Osteoblast (primary cell): ENCODE measurements at regions not wholly inside any gene's neighbourhood (a gene's known extent, or its start where the extent isn't known, plus 50 kb on each side); places are given as distances from the start of the nearest gene placed in this dataset.

Experiments used
- DNase-seq: peaks from one replicate; pipeline ENCODE4 v3.0.0; 2011; ENCODE audit warnings: low spot score, mixed read lengths; ENCODE audit not compliant: insufficient read length; ENCODE audit errors: missing footprints
- H2AFZ ChIP-seq: 2 replicates; pipeline ENCODE4 v1.6.0; 2011; ENCODE audit warnings: mild to moderate bottlenecking, low read length
- H3K27ac ChIP-seq: 2 replicates; pipeline ENCODE4 v1.5.1; 2011; ENCODE audit warnings: mild to moderate bottlenecking, low read depth, low read length, moderate library complexity
- H3K27me3 ChIP-seq: 2 replicates; pipeline ENCODE4 v1.6.0; 2012; ENCODE audit warnings: mild to moderate bottlenecking, control low read depth, inconsistent platforms, low read length, moderate library complexity; ENCODE audit not compliant: insufficient read depth
- H3K36me3 ChIP-seq: 2 replicates; pipeline ENCODE4 v1.5.1; 2011; ENCODE audit warnings: mild to moderate bottlenecking, low read length, control low read depth, moderate library complexity; ENCODE audit not compliant: insufficient read depth
- H3K4me1 ChIP-seq: 2 replicates; pipeline ENCODE4 v1.5.1; 2011; ENCODE audit warnings: mild to moderate bottlenecking, low read length, control low read depth, moderate library complexity; ENCODE audit not compliant: insufficient read depth
- H3K4me2 ChIP-seq: 2 replicates; pipeline ENCODE4 v1.6.0; 2011; ENCODE audit warnings: mild to moderate bottlenecking, low read length; ENCODE audit not compliant: insufficient read depth
- H3K4me3 ChIP-seq: fragments of 200-600 bp; sonication (generic); 3 replicates; pipeline ENCODE4 v1.5.1; 2012; ENCODE audit warnings: mild to moderate bottlenecking, low read length, inconsistent platforms; ENCODE audit not compliant: insufficient read depth
- H3K79me2 ChIP-seq: 2 replicates; pipeline ENCODE4 v1.6.0; 2012; ENCODE audit warnings: mild to moderate bottlenecking, low read length, control low read depth, inconsistent platforms; ENCODE audit not compliant: insufficient read depth
- H3K9me3 ChIP-seq: 2 replicates; pipeline ENCODE4 v1.5.1; 2011; ENCODE audit warnings: low read depth, low read length, control low read depth
- H4K20me1 ChIP-seq: 2 replicates; pipeline ENCODE4 v1.6.0; 2012; ENCODE audit warnings: mild to moderate bottlenecking, low read length, control low read depth; ENCODE audit not compliant: insufficient read depth
- CTCF ChIP-seq: IDR thresholded peaks from 2 replicates; pipeline ENCODE4 v1.5.1; 2011; ENCODE audit warnings: mild to moderate bottlenecking, low read depth, low read length, moderate library complexity; ENCODE audit errors: extremely low read depth

- no peaks in the 10 kb centered on the region for H3K36me3 ChIP-seq
- H3K4me1 ChIP-seq = no peaks in the 10 kb centered on the region
- no peaks in the 10 kb centered on the region for H3K79me2 ChIP-seq
- no peak overlapping the region for H2AFZ ChIP-seq
- no peak overlapping the region for H3K4me3 ChIP-seq
- no peak for DNase-seq
- H4K20me1 ChIP-seq = no peaks in the 10 kb centered on the region
- H3K9me3 ChIP-seq = no peaks in the 10 kb centered on the region
- H3K27me3 ChIP-seq = no peaks in the 10 kb centered on the region
- no peak overlapping the region for H3K27ac ChIP-seq
- no peak for TF ChIP-seq CTCF
- H3K4me2 ChIP-seq = no peak overlapping the region
These were observed 54.7 kb upstream of the TAMM41 start for GRCh38 chr3:11901286-11901875.

DNA sequence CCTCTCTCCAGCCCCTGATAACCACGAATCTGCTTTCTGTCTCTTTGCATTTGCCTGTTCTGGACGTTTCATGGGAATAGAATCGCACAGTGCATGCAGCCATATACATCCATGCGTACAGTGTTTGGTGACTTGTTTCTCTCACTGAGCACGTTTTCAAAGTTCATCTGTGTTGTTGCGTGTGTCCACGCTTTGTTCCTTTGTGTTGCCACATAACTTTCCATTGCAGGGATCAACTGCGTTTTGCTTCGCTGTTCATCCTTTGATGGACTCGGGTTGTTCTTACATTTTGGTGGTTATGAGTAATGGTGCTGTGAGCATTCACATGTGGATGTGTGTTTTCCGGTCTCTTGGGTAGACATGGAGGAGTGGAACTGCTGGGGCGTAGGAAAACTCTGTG is 56.4 kb upstream of the TAMM41 start:
- no peaks in the 10 kb centered on the region for H4K20me1 ChIP-seq
- no peaks in the 10 kb centered on the region for H3K27me3 ChIP-seq
- H3K9me3 ChIP-seq = no peaks in the 10 kb centered on the region
- DNase-seq = no peak
- no peak overlapping the region for H3K4me2 ChIP-seq
- H3K27ac ChIP-seq = no peak overlapping the region
- no peaks in the 10 kb centered on the region for H3K4me1 ChIP-seq
- H3K36me3 ChIP-seq = no peaks in the 10 kb centered on the region
- no peak overlapping the region for H3K4me3 ChIP-seq
- no peak for TF ChIP-seq CTCF
- no peak overlapping the region for H2AFZ ChIP-seq
- no peaks in the 10 kb centered on the region for H3K79me2 ChIP-seq

- Histone ChIP-seq H3K4me3 (no peak overlapping the region), H3K27ac (no peak overlapping the region), H3K4me1 (no peaks in the 10 kb centered on the region), H3K4me2 (no peak overlapping the region), H4K20me1 (no peaks in the 10 kb centered on the region), H3K27me3 (no peaks in the 10 kb centered on the region), H2AFZ (no peak overlapping the region), H3K79me2 (no peaks in the 10 kb centered on the region), H3K36me3 (no peaks in the 10 kb centered on the region), H3K9me3 (no peaks in the 10 kb centered on the region)
- no peak for TF ChIP-seq CTCF
- no peak for DNase-seq
These were observed 56.8 kb upstream of the TAMM41 start for GRCh38 chr3:11903447-11903846.

DNA sequence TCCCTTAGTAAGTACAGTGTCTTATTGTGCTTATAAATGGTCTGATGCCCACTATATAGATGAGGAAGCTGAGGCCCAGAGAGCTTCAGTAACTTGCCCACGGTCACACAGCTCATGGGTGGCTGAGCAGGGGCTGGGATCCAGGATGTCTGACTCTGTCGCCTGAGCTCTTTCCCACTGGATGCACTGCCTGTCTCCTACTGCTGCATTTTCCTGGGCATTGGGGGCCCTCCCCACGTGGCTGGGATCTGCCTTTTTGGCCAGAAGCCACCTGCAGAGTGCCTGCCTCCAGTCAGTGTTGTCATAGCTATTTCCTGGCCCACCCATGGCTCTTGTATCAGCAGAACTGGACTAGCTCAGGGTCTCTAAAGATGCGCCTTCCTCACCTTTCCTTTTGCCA is 57.5 kb upstream of the TAMM41 start:
- Histone ChIP-seq H3K9me3 (no peaks in the 10 kb centered on the region), H2AFZ (no peak overlapping the region), H3K79me2 (no peaks in the 10 kb centered on the region), H3K4me2 (no peak overlapping the region), H3K4me3 (no peak overlapping the region), H4K20me1 (no peaks in the 10 kb centered on the region), H3K4me1 (no peaks in the 10 kb centered on the region), H3K27me3 (no peaks in the 10 kb centered on the region), H3K36me3 (no peaks in the 10 kb centered on the region), H3K27ac (no peak overlapping the region)
- TF ChIP-seq CTCF = no peak
- no peak for DNase-seq
